ENCODE measurements at regions not wholly inside any gene's neighbourhood (a gene's known extent, or its start where the extent isn't known, plus 50 kb on each side); places are given as distances from the start of the nearest gene placed in this dataset.

- Mint-ChIP-seq H3K9me3 (ENCODE audit: low read depth) (no peaks in the 10 kb centered on the region), H3K27me3 (ENCODE audit: low read depth) (peaks cover 22% of the 10 kb centered on the region), H3K36me3 (ENCODE audit: low read depth) (no peaks in the 10 kb centered on the region), H3K4me1 (ENCODE audit: low read depth) (no peaks in the 10 kb centered on the region), H3K4me3 (ENCODE audit: unreplicated experiment) (no peak overlapping the region), H3K27ac (ENCODE audit: unreplicated experiment) (no peak overlapping the region)
- no peak for DNase-seq (ENCODE audit: low spot score)
- no peak for TF ChIP-seq CTCF (IDR thresholded peaks at IDR 0.05)
Measured at GRCh38 chr20:2244523-2244922, 51.3 kb upstream of the TGM3 start.

- H3K27ac Mint-ChIP-seq (ENCODE audit: unreplicated experiment) = no peak overlapping the region
- no peaks in the 10 kb centered on the region for H3K4me1 Mint-ChIP-seq (ENCODE audit: low read depth)
- H3K27me3 Mint-ChIP-seq (ENCODE audit: low read depth) = peaks cover 22% of the 10 kb centered on the region
- DNase-seq (ENCODE audit: low spot score) = no peak
- no peak overlapping the region for H3K4me3 Mint-ChIP-seq (ENCODE audit: unreplicated experiment)
- no peaks in the 10 kb centered on the region for H3K36me3 Mint-ChIP-seq (ENCODE audit: low read depth)
- H3K9me3 Mint-ChIP-seq (ENCODE audit: low read depth) = no peaks in the 10 kb centered on the region
- no peak for TF ChIP-seq CTCF (IDR thresholded peaks at IDR 0.05)
Measured at GRCh38 chr20:2244993-2245392, 50.8 kb upstream of the TGM3 start.

GRCh38 chr20:2245637-2246036 is 50.2 kb upstream of the TGM3 start:
- peaks cover 20% of the 10 kb centered on the region for H3K27me3 Mint-ChIP-seq (ENCODE audit: low read depth)
- no peak for DNase-seq (ENCODE audit: low spot score)
- H3K4me3 Mint-ChIP-seq (ENCODE audit: unreplicated experiment) = no peak overlapping the region
- H3K4me1 Mint-ChIP-seq (ENCODE audit: low read depth) = no peaks in the 10 kb centered on the region
- no peaks in the 10 kb centered on the region for H3K36me3 Mint-ChIP-seq (ENCODE audit: low read depth)
- no peak overlapping the region for H3K27ac Mint-ChIP-seq (ENCODE audit: unreplicated experiment)
- no peak for TF ChIP-seq CTCF (IDR thresholded peaks at IDR 0.05)
- no peaks in the 10 kb centered on the region for H3K9me3 Mint-ChIP-seq (ENCODE audit: low read depth)
